Sigmoid colon (tissue), 4 donors: ENCODE measurements at regions not wholly inside any gene's neighbourhood (a gene's known extent, or its start where the extent isn't known, plus 50 kb on each side); places are given as distances from the start of the nearest gene placed in this dataset.

Experiments
- POLR2A ChIP-seq, 2 donors: fragments of 450-650 bp; IDR thresholded peaks; one replicate each; pipeline ENCODE4 v1.6.1; 2016; ENCODE audit warnings: antibody characterized with exemption in 2 of 2, mild to moderate bottlenecking in 2 of 2, moderate library complexity in 2 of 2
- POLR2AphosphoS5 ChIP-seq, 4 donors: sonication (generic); formaldehyde crosslinking; IDR thresholded peaks; one replicate each; pipeline ENCODE4 v1.6.1; 2017; ENCODE audit warnings: antibody characterized with exemption in 4 of 4
- TF ChIP-seq, protein P1 (sequence below), 4 experiments: fragments of 450-650 bp in 3 of 4; fragments of 200-600 bp in 1 of 4; IDR thresholded peaks; one replicate each; pipeline ENCODE4 v1.5.1; 2016 to 2019; ENCODE audit warnings: antibody characterized with exemption in 4 of 4, mild to moderate bottlenecking in 3 of 4, moderate library complexity in 2 of 4

DNA sequence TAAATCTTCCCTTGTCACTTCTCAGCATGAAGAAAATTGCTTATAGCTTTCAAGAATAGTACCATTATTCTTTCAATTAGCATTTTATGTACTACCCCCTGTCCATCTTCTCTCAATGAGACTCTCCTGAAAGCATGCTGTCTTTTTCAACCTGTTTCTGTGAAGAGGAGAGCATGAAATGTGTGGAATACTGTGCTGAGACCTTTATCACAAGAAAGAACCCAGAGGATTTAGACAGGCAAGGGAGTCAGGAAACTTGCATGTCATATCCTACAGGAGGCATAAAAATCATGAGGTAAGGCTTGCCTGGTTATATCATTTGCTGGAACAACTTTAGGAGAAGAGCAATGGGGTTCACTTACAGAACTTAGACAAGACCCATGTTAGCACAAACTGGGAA is 56.7 kb upstream of the LPAR1 start:
- TF ChIP-seq, protein P1, sequence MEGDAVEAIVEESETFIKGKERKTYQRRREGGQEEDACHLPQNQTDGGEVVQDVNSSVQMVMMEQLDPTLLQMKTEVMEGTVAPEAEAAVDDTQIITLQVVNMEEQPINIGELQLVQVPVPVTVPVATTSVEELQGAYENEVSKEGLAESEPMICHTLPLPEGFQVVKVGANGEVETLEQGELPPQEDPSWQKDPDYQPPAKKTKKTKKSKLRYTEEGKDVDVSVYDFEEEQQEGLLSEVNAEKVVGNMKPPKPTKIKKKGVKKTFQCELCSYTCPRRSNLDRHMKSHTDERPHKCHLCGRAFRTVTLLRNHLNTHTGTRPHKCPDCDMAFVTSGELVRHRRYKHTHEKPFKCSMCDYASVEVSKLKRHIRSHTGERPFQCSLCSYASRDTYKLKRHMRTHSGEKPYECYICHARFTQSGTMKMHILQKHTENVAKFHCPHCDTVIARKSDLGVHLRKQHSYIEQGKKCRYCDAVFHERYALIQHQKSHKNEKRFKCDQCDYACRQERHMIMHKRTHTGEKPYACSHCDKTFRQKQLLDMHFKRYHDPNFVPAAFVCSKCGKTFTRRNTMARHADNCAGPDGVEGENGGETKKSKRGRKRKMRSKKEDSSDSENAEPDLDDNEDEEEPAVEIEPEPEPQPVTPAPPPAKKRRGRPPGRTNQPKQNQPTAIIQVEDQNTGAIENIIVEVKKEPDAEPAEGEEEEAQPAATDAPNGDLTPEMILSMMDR (IDR thresholded peaks at IDR 0.05): no peak
- TF ChIP-seq POLR2A (IDR thresholded peaks at IDR 0.05) (no peak), POLR2AphosphoS5 (IDR thresholded peaks at IDR 0.05) (no peak)
